ENCODE measurements at regions not wholly inside any gene's neighbourhood (a gene's known extent, or its start where the extent isn't known, plus 50 kb on each side); places are given as distances from the start of the nearest gene placed in this dataset.

GRCh38 chr1:87688136-87688535 lies 359.5 kb downstream of the LMO4 start:
- Histone ChIP-seq H3K4me1 (ENCODE audit: insufficient read depth, low read length) (no peaks in the 10 kb centered on the region), H3K36me3 (ENCODE audit: insufficient read depth, low read length) (no peaks in the 10 kb centered on the region), H3K27ac (ENCODE audit: low read depth in 1 of 2, low read length in 2 of 2) (no peak overlapping the region), H3K9me3 (ENCODE audit: control insufficient read depth in 1 of 2, insufficient read depth in 1 of 2, low read length in 2 of 2) (no peaks in the 10 kb centered on the region), H3K27me3 (ENCODE audit: control insufficient read depth in 1 of 2, insufficient read depth in 2 of 2, low read length in 2 of 2) (no peaks in the 10 kb centered on the region), H3K4me3 (ENCODE audit: low read length) (no peak overlapping the region)
- Mint-ChIP-seq H3K4me1 (ENCODE audit: low read depth) (no peaks in the 10 kb centered on the region), H3K27me3 (peaks cover 6% of the 10 kb centered on the region), H3K9me3 (no peaks in the 10 kb centered on the region), H3K36me3 (ENCODE audit: low read depth) (no peaks in the 10 kb centered on the region), H3K4me3 (no peak overlapping the region), H3K27ac (no peak overlapping the region)
- intact Hi-C loops (cut with DNase I, micrococcal nuclease): no loop called here
- DNase-seq: no peak
- ATAC-seq (ENCODE audit: poor library complexity): no peak
- no peak for TF ChIP-seq CTCF (IDR thresholded peaks at IDR 0.05)
- ChIA-PET CTCF (no interaction called here), POLR2A (no interaction called here)

GRCh38 chr1:87689487-87689886 lies 360.8 kb downstream of the LMO4 start:
- Histone ChIP-seq H3K27me3 (ENCODE audit: control insufficient read depth in 1 of 2, insufficient read depth in 2 of 2, low read length in 2 of 2) (no peaks in the 10 kb centered on the region), H3K4me3 (ENCODE audit: low read length) (no peak overlapping the region), H3K9me3 (ENCODE audit: control insufficient read depth in 1 of 2, insufficient read depth in 1 of 2, low read length in 2 of 2) (no peaks in the 10 kb centered on the region), H3K36me3 (ENCODE audit: insufficient read depth, low read length) (no peaks in the 10 kb centered on the region), H3K27ac (ENCODE audit: low read depth in 1 of 2, low read length in 2 of 2) (no peak overlapping the region), H3K4me1 (ENCODE audit: insufficient read depth, low read length) (no peaks in the 10 kb centered on the region)
- H3K27ac Mint-ChIP-seq: no peak overlapping the region
- H3K4me1 Mint-ChIP-seq (ENCODE audit: low read depth): no peaks in the 10 kb centered on the region
- CTCF ChIA-PET: no interaction called here
- ATAC-seq (ENCODE audit: poor library complexity) (no peak), DNase-seq (no peak)
- no peaks in the 10 kb centered on the region for H3K9me3 Mint-ChIP-seq
- no peaks in the 10 kb centered on the region for H3K36me3 Mint-ChIP-seq (ENCODE audit: low read depth)
- POLR2A ChIA-PET: no interaction called here
- TF ChIP-seq CTCF (IDR thresholded peaks at IDR 0.05): no peak
- intact Hi-C loops (cut with DNase I, micrococcal nuclease): no loop called here
- peaks cover 6% of the 10 kb centered on the region for H3K27me3 Mint-ChIP-seq
- H3K4me3 Mint-ChIP-seq: no peak overlapping the region

GRCh38 chr1:87696483-87696882 lies 367.8 kb downstream of the LMO4 start:
- DNase-seq: no peak
- no peaks in the 10 kb centered on the region for H3K9me3 ChIP-seq (ENCODE audit: control insufficient read depth in 1 of 2, insufficient read depth in 1 of 2, low read length in 2 of 2)
- Mint-ChIP-seq H3K36me3 (ENCODE audit: low read depth) (no peaks in the 10 kb centered on the region), H3K4me1 (ENCODE audit: low read depth) (no peaks in the 10 kb centered on the region), H3K27me3 (no peaks in the 10 kb centered on the region), H3K4me3 (no peak overlapping the region), H3K27ac (no peak overlapping the region), H3K9me3 (peaks cover 6% of the 10 kb centered on the region)
- intact Hi-C loops (cut with DNase I, micrococcal nuclease): no loop called here
- no peak overlapping the region for H3K4me3 ChIP-seq (ENCODE audit: low read length)
- H3K27me3 ChIP-seq (ENCODE audit: control insufficient read depth in 1 of 2, insufficient read depth in 2 of 2, low read length in 2 of 2): no peaks in the 10 kb centered on the region
- no peaks in the 10 kb centered on the region for H3K36me3 ChIP-seq (ENCODE audit: insufficient read depth, low read length)
- H3K27ac ChIP-seq (ENCODE audit: low read depth in 1 of 2, low read length in 2 of 2): no peak overlapping the region
- no peaks in the 10 kb centered on the region for H3K4me1 ChIP-seq (ENCODE audit: insufficient read depth, low read length)
- POLR2A ChIA-PET: no interaction called here
- no peak for TF ChIP-seq CTCF (IDR thresholded peaks at IDR 0.05)
- CTCF ChIA-PET: no interaction called here
- ATAC-seq (ENCODE audit: poor library complexity): no peak

Data from CD4-positive, alpha-beta T cell (primary cell).